Keratinocyte (primary cell): ENCODE measurements at regions not wholly inside any gene's neighbourhood (a gene's known extent, or its start where the extent isn't known, plus 50 kb on each side); places are given as distances from the start of the nearest gene placed in this dataset.

ENCODE experiments used
- DNase-seq: peaks from one replicate; pipeline ENCODE4 v3.0.0-alpha.2; 2011; ENCODE audit warnings: low read depth, missing footprints, low spot score
- FAIRE-seq: peaks from 2 replicates; lab custom pipeline; 2011; peaks lifted over from hg19 to GRCh38; lab: Jason Lieb, UNC
- H2AFZ ChIP-seq: 2 replicates; pipeline ENCODE4 v1.6.0; 2012; ENCODE audit warnings: low read length, control low read depth, inconsistent platforms; ENCODE audit not compliant: control insufficient read depth
- H3K27ac ChIP-seq: 2 replicates; pipeline ENCODE4 v1.5.1; 2011; ENCODE audit warnings: low read length; ENCODE audit not compliant: control insufficient read depth, insufficient read depth
- H3K27me3 ChIP-seq: 3 replicates; pipeline ENCODE4 v1.6.0; 2011; ENCODE audit warnings: low read length; ENCODE audit not compliant: control insufficient read depth, insufficient read depth; ENCODE audit errors: extremely low read depth
- H3K36me3 ChIP-seq, 2 experiments: 2 replicates in 1 of 2; 3 replicates in 1 of 2; pipeline ENCODE4 v1.5.1; 2011; ENCODE audit warnings: low read length in 2 of 2, mild to moderate bottlenecking in 1 of 2; ENCODE audit not compliant: control insufficient read depth in 2 of 2, insufficient read depth in 2 of 2; ENCODE audit errors: extremely low read depth in 1 of 2
- H3K4me1 ChIP-seq: 3 replicates; pipeline ENCODE4 v1.5.1; 2011; ENCODE audit warnings: low read length; ENCODE audit not compliant: control insufficient read depth, insufficient read depth; ENCODE audit errors: extremely low read depth
- H3K4me2 ChIP-seq: 3 replicates; pipeline ENCODE4 v1.6.0; 2011; ENCODE audit warnings: low read depth, low read length; ENCODE audit not compliant: control insufficient read depth, insufficient read depth; ENCODE audit errors: extremely low read depth
- H3K4me3 ChIP-seq, 3 experiments: fragments of 200-600 bp in 1 of 3; sonication (generic) in 1 of 3; 2 replicates in 2 of 3; 3 replicates in 1 of 3; pipeline ENCODE4 v1.5.1; 2011 to 2016; ENCODE audit warnings: low read length in 3 of 3, mild to moderate bottlenecking in 3 of 3, control low read depth in 2 of 3, inconsistent platforms in 1 of 3, low read depth in 1 of 3, mixed read lengths in 1 of 3, mixed run types in 1 of 3, moderate library complexity in 1 of 3; ENCODE audit not compliant: control insufficient read depth in 2 of 3, insufficient read depth in 2 of 3; ENCODE audit errors: extremely low read depth in 1 of 3
- H3K79me2 ChIP-seq: 2 replicates; pipeline ENCODE4 v1.6.0; 2012; ENCODE audit warnings: low read length; ENCODE audit not compliant: control insufficient read depth, insufficient read depth
- H3K9ac ChIP-seq: 3 replicates; pipeline ENCODE4 v1.6.0; 2011; ENCODE audit warnings: low read length; ENCODE audit not compliant: control insufficient read depth, insufficient read depth; ENCODE audit errors: extremely low read depth
- H3K9me1 ChIP-seq: 3 replicates; pipeline ENCODE4 v1.6.0; 2011; ENCODE audit warnings: low read length; ENCODE audit not compliant: control insufficient read depth, insufficient read depth; ENCODE audit errors: extremely low read depth
- H3K9me3 ChIP-seq: 2 replicates; pipeline ENCODE4 v1.5.1; 2012; ENCODE audit warnings: low read depth, low read length; ENCODE audit not compliant: control insufficient read depth
- H4K20me1 ChIP-seq: 3 replicates; pipeline ENCODE4 v1.6.0; 2011; ENCODE audit warnings: low read length; ENCODE audit not compliant: control insufficient read depth, insufficient read depth; ENCODE audit errors: extremely low read depth
- EZH2 ChIP-seq: IDR thresholded peaks from one replicate; pipeline ENCODE4 v1.6.1; 2012; ENCODE audit warnings: inconsistent platforms, mild to moderate bottlenecking, low read length, moderate library complexity
- dilution Hi-C: fragments of 300-500 bp; cut with MboI; formaldehyde crosslinking; loops from one replicate; pipeline ENCODE4 v1.7.0; 2020; ENCODE audit warnings: low sequenced_read_pairs; ENCODE audit not compliant: extremely low pct_ligation_motif_present
- TF ChIP-seq, protein P1 (sequence below), 3 experiments: IDR thresholded peaks in 1 of 3; conservative IDR thresholded peaks in 1 of 3; optimal IDR thresholded peaks in 1 of 3; 2 replicates in 2 of 3; 3 replicates in 1 of 3; pipeline versions ENCODE3 to v1.5.1; 2011; ENCODE audit warnings: low read length in 3 of 3, mild to moderate bottlenecking in 3 of 3, moderate library complexity in 2 of 3, control low read depth in 1 of 3, inconsistent platforms in 1 of 3; ENCODE audit not compliant: insufficient read depth in 2 of 3; ENCODE audit errors: extremely low read depth in 1 of 3

DNA sequence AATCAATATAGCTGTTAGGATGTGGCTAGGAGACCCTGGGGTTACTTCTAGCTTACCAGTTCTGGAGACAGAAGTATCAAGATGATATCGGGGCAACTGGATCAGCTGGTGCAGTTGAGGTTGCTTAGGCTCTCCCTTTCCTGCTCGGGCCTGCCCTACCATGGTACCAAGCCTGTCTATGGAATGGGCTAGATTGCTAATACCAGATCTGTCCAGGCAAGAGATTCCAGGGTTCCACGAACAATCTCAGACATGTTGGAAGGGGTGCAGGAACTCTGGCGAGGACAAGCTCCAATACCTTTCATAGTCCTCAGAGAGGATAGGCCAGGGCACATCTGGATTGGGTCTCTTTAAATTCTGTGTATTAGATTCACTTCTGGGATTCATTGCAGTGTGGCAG is 53.8 kb downstream of the ADM start:
- H3K4me2 ChIP-seq, result peak overlapping the region; percentile 47
- H4K20me1 ChIP-seq, result no peaks in the 10 kb centered on the region
- FAIRE-seq (peak; percentile 98), DNase-seq (peak; percentile 67)
- H2AFZ ChIP-seq, result peak overlapping the region; percentile 21
- peak overlapping the region; percentile 37 for H3K27ac ChIP-seq
- peaks cover 22% of the 10 kb centered on the region for H3K4me1 ChIP-seq
- no peaks in the 10 kb centered on the region for H3K79me2 ChIP-seq
- peaks cover 2% of the 10 kb centered on the region for H3K9me3 ChIP-seq
- H3K36me3 ChIP-seq, result no peaks in the 10 kb centered on the region
- no peak overlapping the region for H3K4me3 ChIP-seq
- H3K27me3 ChIP-seq, result no peaks in the 10 kb centered on the region
- dilution Hi-C loops, result no loop called here
- no peak for TF ChIP-seq EZH2
- TF ChIP-seq, protein P1, sequence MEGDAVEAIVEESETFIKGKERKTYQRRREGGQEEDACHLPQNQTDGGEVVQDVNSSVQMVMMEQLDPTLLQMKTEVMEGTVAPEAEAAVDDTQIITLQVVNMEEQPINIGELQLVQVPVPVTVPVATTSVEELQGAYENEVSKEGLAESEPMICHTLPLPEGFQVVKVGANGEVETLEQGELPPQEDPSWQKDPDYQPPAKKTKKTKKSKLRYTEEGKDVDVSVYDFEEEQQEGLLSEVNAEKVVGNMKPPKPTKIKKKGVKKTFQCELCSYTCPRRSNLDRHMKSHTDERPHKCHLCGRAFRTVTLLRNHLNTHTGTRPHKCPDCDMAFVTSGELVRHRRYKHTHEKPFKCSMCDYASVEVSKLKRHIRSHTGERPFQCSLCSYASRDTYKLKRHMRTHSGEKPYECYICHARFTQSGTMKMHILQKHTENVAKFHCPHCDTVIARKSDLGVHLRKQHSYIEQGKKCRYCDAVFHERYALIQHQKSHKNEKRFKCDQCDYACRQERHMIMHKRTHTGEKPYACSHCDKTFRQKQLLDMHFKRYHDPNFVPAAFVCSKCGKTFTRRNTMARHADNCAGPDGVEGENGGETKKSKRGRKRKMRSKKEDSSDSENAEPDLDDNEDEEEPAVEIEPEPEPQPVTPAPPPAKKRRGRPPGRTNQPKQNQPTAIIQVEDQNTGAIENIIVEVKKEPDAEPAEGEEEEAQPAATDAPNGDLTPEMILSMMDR (optimal IDR thresholded peaks at IDR 0.05 in 1 of 3, IDR thresholded peaks at IDR 0.05 in 1 of 3, conservative IDR thresholded peaks at IDR 0.05 in 1 of 3; ENCODE audit: extremely low read depth in 1 of 3, insufficient read depth in 2 of 3, low read length in 3 of 3), result no peak
- H3K9me1 ChIP-seq, result no peaks in the 10 kb centered on the region
- no peak overlapping the region for H3K9ac ChIP-seq

DNA sequence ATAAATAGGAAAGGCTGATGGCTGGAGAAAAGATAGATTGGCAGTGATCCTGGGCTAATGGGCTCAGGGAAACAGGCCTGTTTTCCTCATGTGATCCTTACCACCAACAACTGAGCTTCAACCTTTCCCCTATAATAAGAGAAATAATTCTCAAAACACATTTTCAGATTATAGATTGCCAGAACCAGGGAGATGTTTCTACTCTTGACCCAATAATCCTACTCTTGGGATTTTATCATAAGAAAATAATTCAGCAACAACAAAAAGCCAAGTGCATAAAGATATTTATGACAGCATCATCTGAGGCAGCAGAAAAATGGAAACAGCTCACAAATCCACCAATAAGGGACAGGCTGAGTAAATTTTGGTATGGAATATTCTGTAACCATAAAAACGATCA is 54.3 kb downstream of the ADM start:
- H3K27me3 ChIP-seq, result no peaks in the 10 kb centered on the region
- no peaks in the 10 kb centered on the region for H3K79me2 ChIP-seq
- H3K4me3 ChIP-seq, result no peak overlapping the region
- TF ChIP-seq EZH2, result no peak
- TF ChIP-seq, protein P1 (optimal IDR thresholded peaks at IDR 0.05 in 1 of 3, IDR thresholded peaks at IDR 0.05 in 1 of 3, conservative IDR thresholded peaks at IDR 0.05 in 1 of 3; ENCODE audit: extremely low read depth in 1 of 3, insufficient read depth in 2 of 3, low read length in 3 of 3), result no peak
- H3K9ac ChIP-seq, result no peak overlapping the region
- dilution Hi-C loops, result no loop called here
- H4K20me1 ChIP-seq, result no peaks in the 10 kb centered on the region
- H3K36me3 ChIP-seq, result no peaks in the 10 kb centered on the region
- peak overlapping the region; percentile 47 for H3K4me2 ChIP-seq
- peaks cover 22% of the 10 kb centered on the region for H3K4me1 ChIP-seq
- H3K9me3 ChIP-seq, result peaks cover 2% of the 10 kb centered on the region
- H2AFZ ChIP-seq, result peak overlapping the region; percentile 21
- peak; percentile 48 for FAIRE-seq
- no peaks in the 10 kb centered on the region for H3K9me1 ChIP-seq
- DNase-seq, result no peak
- H3K27ac ChIP-seq, result peak overlapping the region; percentile 37
